ENCODE measurements at regions not wholly inside any gene's neighbourhood (a gene's known extent, or its start where the extent isn't known, plus 50 kb on each side); places are given as distances from the start of the nearest gene placed in this dataset.

DNA sequence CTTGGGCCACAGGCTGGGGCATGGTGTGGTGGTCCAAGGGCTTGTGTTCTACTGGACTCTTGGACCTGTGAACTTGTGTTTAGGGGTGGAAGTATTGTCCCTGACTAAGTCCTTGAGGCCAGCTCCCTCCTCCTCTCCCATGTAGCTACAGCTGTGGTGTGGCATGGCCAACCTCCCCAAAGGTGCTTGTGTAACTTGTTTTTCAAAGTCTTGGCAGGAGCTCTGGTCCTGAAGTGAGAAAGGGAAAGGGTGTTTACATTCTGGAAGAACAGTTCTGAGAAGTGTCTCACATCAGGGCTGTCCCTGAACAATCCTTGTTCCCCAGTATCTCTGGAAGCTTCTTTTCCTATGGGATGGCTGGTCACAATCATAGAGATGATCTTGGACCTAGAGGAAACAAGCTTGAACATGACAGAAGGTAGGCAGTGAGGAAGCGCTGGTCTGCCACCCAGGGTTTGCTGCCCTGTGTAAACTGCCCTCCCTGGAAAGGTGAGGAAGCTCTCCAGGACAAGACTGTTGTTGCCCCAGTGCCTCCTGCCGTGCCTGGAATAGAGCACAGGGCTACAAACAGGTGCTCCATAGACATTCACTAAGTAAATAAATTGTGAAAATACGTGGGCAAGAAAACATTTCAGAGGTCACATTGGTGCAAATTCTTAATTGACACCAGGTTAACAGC is 64.6 kb upstream of the KLF9 start:
- TF ChIP-seq, protein P1, sequence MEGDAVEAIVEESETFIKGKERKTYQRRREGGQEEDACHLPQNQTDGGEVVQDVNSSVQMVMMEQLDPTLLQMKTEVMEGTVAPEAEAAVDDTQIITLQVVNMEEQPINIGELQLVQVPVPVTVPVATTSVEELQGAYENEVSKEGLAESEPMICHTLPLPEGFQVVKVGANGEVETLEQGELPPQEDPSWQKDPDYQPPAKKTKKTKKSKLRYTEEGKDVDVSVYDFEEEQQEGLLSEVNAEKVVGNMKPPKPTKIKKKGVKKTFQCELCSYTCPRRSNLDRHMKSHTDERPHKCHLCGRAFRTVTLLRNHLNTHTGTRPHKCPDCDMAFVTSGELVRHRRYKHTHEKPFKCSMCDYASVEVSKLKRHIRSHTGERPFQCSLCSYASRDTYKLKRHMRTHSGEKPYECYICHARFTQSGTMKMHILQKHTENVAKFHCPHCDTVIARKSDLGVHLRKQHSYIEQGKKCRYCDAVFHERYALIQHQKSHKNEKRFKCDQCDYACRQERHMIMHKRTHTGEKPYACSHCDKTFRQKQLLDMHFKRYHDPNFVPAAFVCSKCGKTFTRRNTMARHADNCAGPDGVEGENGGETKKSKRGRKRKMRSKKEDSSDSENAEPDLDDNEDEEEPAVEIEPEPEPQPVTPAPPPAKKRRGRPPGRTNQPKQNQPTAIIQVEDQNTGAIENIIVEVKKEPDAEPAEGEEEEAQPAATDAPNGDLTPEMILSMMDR (IDR thresholded peaks at IDR 0.05; ENCODE audit: insufficient read depth, low read length, severe bottlenecking), result no peak
- Histone ChIP-seq H3K4me3 (ENCODE audit: low read depth, low read length) (no peak overlapping the region), H3K36me3 (ENCODE audit: control insufficient read depth, insufficient read depth, low read length) (no peaks in the 10 kb centered on the region), H3K27me3 (ENCODE audit: control insufficient read depth, insufficient read depth, low read length) (no peaks in the 10 kb centered on the region)
- DNase-seq (ENCODE audit: low read depth), result peak; percentile 29
- FAIRE-seq, result no peak

DNA sequence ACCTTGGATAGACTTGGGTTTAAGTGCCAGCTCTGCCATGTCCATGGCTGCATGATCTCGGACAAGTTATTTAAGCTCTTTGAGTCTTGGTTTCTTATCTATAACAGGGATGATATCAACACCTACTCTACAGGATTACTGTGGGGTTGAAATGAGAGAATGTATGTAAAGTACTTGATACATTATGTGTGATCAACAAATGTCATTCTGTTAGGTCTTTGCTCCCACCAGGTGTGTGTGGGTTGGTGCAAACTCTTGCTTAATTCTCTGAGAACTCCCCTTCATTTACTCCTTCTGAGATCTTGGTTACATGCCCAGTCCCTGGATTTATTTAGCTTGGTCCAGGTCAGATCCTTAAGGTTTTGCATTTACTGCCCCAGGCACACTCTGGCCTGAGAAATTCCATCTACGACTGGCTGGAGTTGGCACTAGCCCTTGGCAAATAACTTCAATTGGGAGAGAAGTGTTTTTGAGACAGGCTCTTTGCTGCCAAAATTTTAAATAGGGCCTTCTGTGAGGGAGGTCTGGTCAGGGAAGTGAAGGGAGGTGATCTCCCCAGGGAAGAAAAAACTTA is 63.5 kb upstream of the KLF9 start:
- FAIRE-seq (no peak), DNase-seq (ENCODE audit: low read depth) (no peak)
- Histone ChIP-seq H3K27me3 (ENCODE audit: control insufficient read depth, insufficient read depth, low read length) (no peaks in the 10 kb centered on the region), H3K36me3 (ENCODE audit: control insufficient read depth, insufficient read depth, low read length) (no peaks in the 10 kb centered on the region), H3K4me3 (ENCODE audit: low read depth, low read length) (no peak overlapping the region)
- TF ChIP-seq, protein P1 (IDR thresholded peaks at IDR 0.05; ENCODE audit: insufficient read depth, low read length, severe bottlenecking), result no peak

DNA sequence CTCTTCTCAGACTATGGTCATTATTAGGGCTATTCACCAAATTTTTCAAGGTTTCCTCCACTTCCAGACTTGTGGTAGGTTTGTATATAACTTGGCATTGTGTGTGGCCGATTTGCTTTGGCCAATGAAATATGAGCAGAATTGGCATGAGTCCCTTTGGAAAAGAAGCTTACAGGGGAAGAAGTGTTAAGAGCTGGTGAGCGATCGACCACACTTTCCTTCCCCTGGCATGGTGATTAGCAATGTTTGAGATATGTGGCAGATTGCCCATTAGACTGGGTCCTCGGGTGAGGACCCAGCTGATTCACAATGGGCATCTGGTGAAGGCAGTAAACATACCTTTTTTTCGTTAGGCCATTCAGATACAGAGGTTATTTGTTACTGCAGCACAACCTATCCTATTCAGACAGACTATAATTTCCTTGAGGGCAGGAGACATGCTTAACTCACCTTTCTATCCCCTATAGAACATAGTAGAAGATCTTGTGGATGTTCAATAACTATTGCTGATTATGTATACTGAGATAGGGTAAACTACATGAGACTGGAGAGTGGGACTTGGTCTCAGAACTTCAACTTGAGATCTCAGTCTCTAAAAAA is 62.8 kb upstream of the KLF9 start:
- FAIRE-seq, result no peak
- DNase-seq (ENCODE audit: low read depth), result peak; percentile 83

DNA sequence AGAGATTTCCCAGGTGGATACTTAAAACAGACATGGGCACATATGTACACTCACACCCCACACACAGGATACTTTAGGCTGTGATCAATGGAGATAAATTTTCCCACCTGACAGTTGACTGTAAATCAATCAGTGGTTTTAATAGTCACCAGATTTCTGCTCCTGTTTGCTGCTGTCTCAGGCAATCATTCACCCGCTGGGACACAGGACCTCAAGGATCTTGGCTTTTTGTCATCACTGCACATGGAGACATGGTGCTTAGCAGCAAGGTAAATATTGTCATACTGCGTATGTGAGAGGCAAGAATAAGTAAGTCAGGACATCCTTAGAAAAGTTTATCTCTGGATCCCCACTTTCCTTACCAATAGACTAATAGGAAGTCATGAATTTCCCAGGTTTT is 60.8 kb upstream of the KLF9 start:
- Histone ChIP-seq H3K36me3 (ENCODE audit: control insufficient read depth, insufficient read depth, low read length) (no peaks in the 10 kb centered on the region), H3K4me3 (ENCODE audit: low read depth, low read length) (no peak overlapping the region), H3K27me3 (ENCODE audit: control insufficient read depth, insufficient read depth, low read length) (no peaks in the 10 kb centered on the region)
- FAIRE-seq (no peak), DNase-seq (ENCODE audit: low read depth) (no peak)
- TF ChIP-seq, protein P1 (IDR thresholded peaks at IDR 0.05; ENCODE audit: insufficient read depth, low read length, severe bottlenecking), result no peak

More for the DNA sequence above, 62.8 kb upstream of the KLF9 start:
- H3K4me3 ChIP-seq (ENCODE audit: low read depth, low read length), result no peak overlapping the region
- TF ChIP-seq, protein P1 (IDR thresholded peaks at IDR 0.05; ENCODE audit: insufficient read depth, low read length, severe bottlenecking), result no peak
- H3K36me3 ChIP-seq (ENCODE audit: control insufficient read depth, insufficient read depth, low read length), result no peaks in the 10 kb centered on the region
- H3K27me3 ChIP-seq (ENCODE audit: control insufficient read depth, insufficient read depth, low read length), result no peaks in the 10 kb centered on the region

DNA sequence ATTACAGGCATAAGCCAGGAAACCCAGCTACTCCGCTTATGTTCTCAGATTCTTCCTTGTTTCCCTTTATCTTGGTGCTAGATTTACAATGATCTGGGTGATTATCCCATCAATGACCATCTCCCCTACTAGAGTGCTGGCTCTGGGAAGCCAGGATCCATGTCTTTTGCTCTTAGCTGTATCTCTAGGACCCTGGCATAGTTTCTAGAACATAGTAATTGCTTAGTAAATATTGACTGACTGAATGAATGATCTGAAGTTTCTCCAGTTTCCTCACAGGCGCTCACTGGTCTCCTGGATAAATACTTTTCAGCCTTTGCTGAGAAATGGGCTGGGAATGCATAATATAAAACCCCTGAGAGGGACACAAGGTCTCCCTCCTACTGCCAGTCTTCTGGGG is 60.0 kb upstream of the KLF9 start:
- Histone ChIP-seq H3K36me3 (ENCODE audit: control insufficient read depth, insufficient read depth, low read length) (no peaks in the 10 kb centered on the region), H3K4me3 (ENCODE audit: low read depth, low read length) (no peak overlapping the region), H3K27me3 (ENCODE audit: control insufficient read depth, insufficient read depth, low read length) (no peaks in the 10 kb centered on the region)
- FAIRE-seq (no peak), DNase-seq (ENCODE audit: low read depth) (no peak)
- TF ChIP-seq, protein P1 (IDR thresholded peaks at IDR 0.05; ENCODE audit: insufficient read depth, low read length, severe bottlenecking), result no peak

Data from bronchial epithelial cell (primary cell).